SH-SY5Y (cell line): ENCODE measurements at regions not wholly inside any gene's neighbourhood (a gene's known extent, or its start where the extent isn't known, plus 50 kb on each side); places are given as distances from the start of the nearest gene placed in this dataset.

Source experiments
- GATA2 ChIP-seq: IDR thresholded peaks from 2 replicates; pipeline ENCODE4 v1.6.1; 2011; ENCODE audit warnings: mild to moderate bottlenecking, low read depth, low read length
- GATA3 ChIP-seq: IDR thresholded peaks from 2 replicates; pipeline ENCODE4 v1.6.1; 2011; ENCODE audit warnings: low read depth, mild to moderate bottlenecking, low read length, moderate library complexity

DNA sequence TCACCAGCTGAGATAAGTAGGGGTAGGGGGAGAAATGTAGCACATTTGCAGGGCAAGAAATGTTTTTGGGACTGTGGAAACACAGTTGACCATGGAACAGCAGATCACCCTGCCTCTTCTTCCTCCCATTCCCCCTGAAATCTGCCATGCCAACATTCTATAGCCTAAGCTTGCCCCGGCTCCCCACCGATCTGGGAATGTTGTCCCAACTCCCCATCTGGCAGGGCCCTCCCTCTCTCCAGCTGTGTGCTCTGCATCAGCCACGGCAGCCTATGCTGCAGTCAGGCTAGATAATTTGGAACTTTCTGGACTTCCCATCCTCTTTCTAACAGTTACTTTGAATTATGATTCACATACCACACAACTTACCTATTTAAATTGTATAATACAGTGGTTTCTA is 425.1 kb upstream of the RAB6C start:
- no peak for TF ChIP-seq GATA2
- TF ChIP-seq GATA3: no peak
